Omental fat pad (tissue), 3 donors: ENCODE measurements at regions not wholly inside any gene's neighbourhood (a gene's known extent, or its start where the extent isn't known, plus 50 kb on each side); places are given as distances from the start of the nearest gene placed in this dataset.

Experiments
- ATAC-seq: fragments of 150-250 bp; one replicate; pipeline ENCODE4 v1.9.1; 2016; ENCODE audit warnings: mild to moderate bottlenecking, moderate library complexity; ENCODE audit not compliant: low FRiP score
- DNase-seq: peaks from one replicate; pipeline ENCODE4 v3.0.0-alpha.2; 2019; ENCODE audit warnings: low spot score
- TF ChIP-seq, protein P1 (sequence below), 3 donors: fragments of 450-650 bp; IDR thresholded peaks; one replicate each; pipeline ENCODE4 v1.5.1; 2016 to 2017; ENCODE audit warnings: antibody characterized with exemption in 3 of 3, mild to moderate bottlenecking in 3 of 3, moderate library complexity in 2 of 3

DNA sequence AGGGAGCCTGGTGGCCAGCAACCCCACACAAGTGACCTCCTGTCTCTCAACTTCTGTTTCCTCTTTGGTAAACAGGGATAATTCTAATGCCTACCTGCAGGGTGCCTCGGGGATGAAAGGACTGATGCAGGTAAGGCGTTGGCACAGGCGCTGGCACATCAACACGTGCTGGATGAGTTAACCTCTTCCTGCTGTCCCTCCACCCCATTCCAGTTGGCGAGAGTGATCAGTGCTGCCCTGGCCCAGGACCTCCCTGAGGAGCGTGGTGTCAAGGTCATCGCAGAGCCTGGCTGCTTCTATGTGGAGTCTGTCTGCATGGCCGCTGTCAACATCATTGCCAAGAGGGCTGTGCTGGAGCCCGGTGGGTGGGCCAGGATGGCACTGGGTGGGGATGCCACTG lies 69.1 kb upstream of the TINAGL1 start:
- DNase-seq (no peak), ATAC-seq (no peak)
- TF ChIP-seq, protein P1, sequence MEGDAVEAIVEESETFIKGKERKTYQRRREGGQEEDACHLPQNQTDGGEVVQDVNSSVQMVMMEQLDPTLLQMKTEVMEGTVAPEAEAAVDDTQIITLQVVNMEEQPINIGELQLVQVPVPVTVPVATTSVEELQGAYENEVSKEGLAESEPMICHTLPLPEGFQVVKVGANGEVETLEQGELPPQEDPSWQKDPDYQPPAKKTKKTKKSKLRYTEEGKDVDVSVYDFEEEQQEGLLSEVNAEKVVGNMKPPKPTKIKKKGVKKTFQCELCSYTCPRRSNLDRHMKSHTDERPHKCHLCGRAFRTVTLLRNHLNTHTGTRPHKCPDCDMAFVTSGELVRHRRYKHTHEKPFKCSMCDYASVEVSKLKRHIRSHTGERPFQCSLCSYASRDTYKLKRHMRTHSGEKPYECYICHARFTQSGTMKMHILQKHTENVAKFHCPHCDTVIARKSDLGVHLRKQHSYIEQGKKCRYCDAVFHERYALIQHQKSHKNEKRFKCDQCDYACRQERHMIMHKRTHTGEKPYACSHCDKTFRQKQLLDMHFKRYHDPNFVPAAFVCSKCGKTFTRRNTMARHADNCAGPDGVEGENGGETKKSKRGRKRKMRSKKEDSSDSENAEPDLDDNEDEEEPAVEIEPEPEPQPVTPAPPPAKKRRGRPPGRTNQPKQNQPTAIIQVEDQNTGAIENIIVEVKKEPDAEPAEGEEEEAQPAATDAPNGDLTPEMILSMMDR (IDR thresholded peaks at IDR 0.05): no peak

DNA sequence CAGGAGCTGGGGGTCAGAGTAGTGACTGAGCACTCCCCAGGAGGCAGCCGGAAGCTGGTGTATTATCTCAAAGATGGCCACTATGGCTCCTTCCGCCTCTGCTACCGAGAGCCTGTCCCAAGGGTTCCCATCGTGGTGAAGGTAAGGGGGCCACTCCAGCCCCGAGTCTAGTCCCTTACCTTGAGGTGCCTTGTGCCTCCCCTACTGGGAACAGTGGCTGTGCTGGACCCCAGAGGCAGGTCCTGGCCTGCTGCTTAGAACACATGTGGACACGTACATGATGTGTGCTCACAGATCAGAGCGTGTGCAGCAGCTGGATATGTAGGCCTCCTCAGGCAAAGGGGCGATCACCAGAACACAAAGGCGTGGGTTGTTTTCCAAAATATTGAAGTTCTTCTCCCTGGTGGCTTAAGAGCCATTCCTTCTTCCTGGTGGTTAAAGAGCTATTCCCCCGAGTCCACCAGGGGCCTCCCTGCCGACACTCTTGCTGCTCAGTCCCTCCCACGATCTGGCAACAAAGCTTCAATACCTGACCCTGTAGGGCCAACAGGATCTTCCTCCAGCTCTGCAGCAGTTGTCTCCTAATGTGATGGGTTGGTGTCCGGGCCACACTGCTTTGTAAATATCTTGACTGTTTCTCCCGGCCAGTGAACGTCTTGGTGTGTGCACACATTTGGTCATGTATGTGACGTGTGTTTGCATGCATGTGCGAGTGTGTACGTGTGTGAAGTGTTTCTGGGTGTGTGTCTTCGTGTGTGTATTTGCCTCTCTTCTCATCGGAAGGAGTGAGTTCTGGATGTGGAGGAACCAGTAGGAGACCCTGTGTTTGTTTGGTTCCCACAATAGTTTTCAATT lies 68.4 kb upstream of the TINAGL1 start:
- ATAC-seq (no peak), DNase-seq (no peak)
- TF ChIP-seq, protein P1 (IDR thresholded peaks at IDR 0.05): no peak

DNA sequence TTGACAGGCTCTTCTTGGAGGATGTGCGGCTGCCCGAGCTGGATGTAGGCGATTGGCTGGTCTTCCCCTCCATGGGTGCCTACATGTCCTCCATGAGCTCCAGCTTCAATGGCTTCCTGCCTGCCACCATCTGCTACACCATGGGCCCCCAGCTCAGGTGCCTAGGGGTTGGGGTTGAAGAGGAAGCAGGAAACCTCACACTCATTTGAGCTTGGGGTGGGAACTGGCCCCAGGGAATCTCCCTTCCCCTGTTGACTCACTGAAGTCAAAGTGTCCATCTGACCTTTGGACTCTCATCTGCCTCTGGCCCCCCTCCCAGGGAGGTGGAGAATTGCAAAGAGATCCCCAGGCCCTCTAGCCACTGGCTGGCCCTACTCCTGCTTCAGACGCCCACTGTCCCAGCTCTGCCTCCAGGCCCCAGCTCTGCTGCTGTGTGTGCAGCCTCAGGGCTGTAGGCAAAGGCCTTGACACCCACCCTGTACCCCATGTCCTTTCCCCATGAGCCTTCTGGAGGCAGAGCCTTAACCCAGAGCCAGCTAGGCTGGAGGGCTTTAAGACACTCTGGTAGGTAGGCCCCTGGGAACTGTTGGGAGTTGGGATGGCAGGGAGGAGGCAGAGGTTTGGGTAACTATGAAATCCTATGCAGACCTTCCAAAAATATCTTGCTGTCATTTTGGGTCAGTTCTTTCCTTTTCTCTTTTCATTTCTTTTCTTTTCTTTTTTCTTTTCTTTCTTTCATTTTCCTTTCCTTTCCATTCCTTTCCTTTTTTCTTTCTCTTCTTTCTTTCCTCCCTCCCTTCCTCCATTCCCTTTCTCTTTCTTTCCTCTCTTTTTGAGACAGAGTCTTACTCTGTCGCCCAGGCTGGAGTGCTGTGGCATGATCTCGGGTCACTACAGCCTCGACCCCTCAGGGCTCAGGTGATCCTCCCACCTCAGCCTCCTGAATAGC lies 66.9 kb upstream of the TINAGL1 start:
- TF ChIP-seq, protein P1 (IDR thresholded peaks at IDR 0.05): no peak
- ATAC-seq (no peak), DNase-seq (no peak)

DNA sequence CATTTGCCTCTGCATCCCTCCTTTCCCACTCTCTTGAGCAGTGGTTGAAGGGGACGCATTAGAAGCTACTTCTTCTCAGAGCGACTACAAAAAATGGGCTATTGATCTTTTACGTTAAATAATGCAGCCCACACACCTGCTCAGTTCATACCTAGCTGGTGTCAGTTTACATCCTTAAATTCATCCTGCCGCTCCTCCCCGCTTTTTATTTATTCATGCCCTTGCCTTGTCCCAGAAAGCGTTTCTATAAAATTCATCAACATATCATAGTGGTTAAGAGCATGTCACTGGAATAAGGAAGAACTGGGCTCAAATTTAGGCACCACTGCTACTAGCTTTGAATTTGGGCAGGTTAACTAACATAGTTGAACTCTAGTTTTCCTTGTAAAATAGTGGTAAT lies 66.0 kb upstream of the TINAGL1 start:
- no peak for ATAC-seq
- DNase-seq: no peak
- TF ChIP-seq, protein P1 (IDR thresholded peaks at IDR 0.05): no peak

DNA sequence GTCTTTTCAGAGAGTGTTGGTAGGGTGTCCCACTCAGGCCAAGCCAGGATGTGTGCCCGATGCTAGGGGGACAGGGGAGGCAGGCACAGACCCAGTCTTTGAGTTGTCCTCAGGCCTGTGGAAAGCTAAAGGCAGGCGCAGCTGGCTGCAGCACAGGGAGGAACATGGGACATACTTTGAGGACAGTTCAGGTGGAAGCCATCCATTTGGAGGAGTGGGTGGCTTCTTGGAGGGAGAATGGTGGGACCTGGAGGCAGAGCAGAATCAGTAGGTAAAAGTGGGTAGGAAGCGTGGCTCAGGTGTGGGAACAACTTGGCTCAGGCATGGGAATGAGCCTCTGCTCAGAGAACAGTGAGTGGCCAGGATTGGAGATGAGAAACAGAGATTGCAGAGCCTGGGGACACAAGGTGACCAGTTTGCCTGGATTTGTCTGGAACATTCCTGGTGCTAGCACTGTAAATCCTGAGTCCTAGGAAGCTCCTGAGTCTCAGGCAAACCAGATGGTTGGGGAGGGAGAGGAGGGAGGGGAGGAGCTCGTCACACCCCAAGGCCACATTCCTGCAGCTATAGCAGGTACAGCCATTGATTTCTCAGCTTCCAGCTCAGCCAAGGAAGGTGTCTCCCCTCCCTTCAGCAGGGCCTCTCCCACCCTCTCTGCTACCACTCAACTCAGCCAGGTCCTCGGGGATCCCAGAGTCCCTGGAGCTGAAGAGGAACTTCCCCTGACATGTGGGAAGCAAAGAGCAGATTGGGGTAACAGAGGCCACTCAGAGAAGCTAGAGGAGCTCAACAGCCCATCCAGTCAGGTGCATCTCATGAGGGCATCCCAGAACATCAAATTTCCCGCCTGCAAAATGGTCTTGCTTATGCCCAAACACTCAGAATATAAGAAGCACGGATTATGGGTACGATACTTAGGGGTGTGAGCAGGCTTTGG lies 65.2 kb upstream of the TINAGL1 start:
- TF ChIP-seq, protein P1 (IDR thresholded peaks at IDR 0.05): no peak
- no peak for DNase-seq
- ATAC-seq: no peak

DNA sequence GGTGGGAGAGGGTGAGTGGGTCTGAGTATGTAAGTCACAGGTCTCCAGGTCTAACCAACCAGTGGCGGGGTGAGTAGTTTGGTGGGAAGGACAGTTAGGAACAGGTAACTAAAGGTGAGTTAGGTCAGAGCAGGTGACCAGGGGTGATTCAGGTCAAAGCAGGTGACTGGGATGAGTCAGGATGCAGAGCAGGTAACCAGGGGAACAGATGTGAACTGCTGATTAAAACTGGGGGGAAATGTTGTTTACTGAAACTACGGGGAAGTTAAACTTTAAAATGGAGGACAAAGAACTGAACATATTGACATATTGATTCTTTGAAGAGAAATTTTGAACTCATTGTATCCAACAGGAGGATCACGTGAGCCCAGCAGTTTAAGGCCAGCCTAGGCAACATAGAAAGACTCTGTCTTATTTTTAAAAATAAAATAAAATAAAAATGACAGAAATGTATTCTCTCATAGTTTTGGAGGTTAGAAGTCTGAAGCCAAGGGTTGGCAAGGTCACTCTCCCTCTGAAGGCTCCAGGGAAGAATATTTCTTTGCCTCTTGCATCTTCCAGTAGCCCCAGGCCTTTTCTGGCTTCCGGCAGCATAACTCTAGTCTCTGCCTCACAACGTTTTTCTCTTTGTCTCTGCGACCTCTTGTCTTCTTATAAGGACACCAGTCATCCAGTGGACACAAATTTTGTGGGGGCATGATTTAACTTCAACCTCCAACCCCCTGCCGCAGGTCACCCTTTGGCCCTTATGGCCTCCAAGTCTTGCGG lies 64.3 kb upstream of the TINAGL1 start:
- DNase-seq: no peak
- no peak for ATAC-seq
- TF ChIP-seq, protein P1 (IDR thresholded peaks at IDR 0.05): no peak
